ENCODE measurements at regions not wholly inside any gene's neighbourhood (a gene's known extent, or its start where the extent isn't known, plus 50 kb on each side); places are given as distances from the start of the nearest gene placed in this dataset.

GRCh38 chr16:65181071-65181561, 59.3 kb upstream of the CDH11 start (continued):
- TF ChIP-seq ZNF274 (IDR thresholded peaks at IDR 0.05; ENCODE audit: low read depth, low read length) (no peak), SP1 (IDR thresholded peaks at IDR 0.05; ENCODE audit: low read depth) (no peak), ATF3 (IDR thresholded peaks at IDR 0.05) (no peak)

- no peaks in the 10 kb centered on the region for H3K9me2 ChIP-seq (ENCODE audit: insufficient read depth)
- no peaks in the 10 kb centered on the region for H3K36me3 ChIP-seq (ENCODE audit: control insufficient read depth in 1 of 2, insufficient read depth in 2 of 2, low read length in 2 of 2)
- no peak overlapping the region for H3K4me2 ChIP-seq (ENCODE audit: low read length)
- ATAC-seq = no peak
- H4K20me1 ChIP-seq (ENCODE audit: insufficient read depth) = no peaks in the 10 kb centered on the region
- H3K27ac ChIP-seq (ENCODE audit: low read depth, low read length) = no peak overlapping the region
- no peak overlapping the region for H3K9ac ChIP-seq (ENCODE audit: low read length)
- no peak overlapping the region for H3K4me3 ChIP-seq (replicated peaks in 1 of 2; ENCODE audit: low read depth in 1 of 2, low read length in 2 of 2)
- no peak overlapping the region for H2AFZ ChIP-seq (ENCODE audit: low read depth, low read length, poor library complexity, severe bottlenecking)
- ChIA-PET CTCF (no interaction called here), POLR2A (no interaction called here), RAD21 (ENCODE audit: low non-redundant PET in 1 of 2, low total read pairs in 2 of 2, uncharacterized antibody in 2 of 2, unreplicated experiment in 2 of 2) (no interaction called here)
- H3K27me3 ChIP-seq (ENCODE audit: insufficient read depth, low read length) = no peaks in the 10 kb centered on the region
- peaks cover 14% of the 10 kb centered on the region in 2 experiments; a peak in 2 of 4 replicates for H3K9me3 ChIP-seq (ENCODE audit: control insufficient read depth in 1 of 2, insufficient read depth in 1 of 2, low read depth in 1 of 2, low read length in 2 of 2)
- H3K4me1 ChIP-seq (ENCODE audit: control insufficient read depth in 1 of 2, insufficient read depth in 2 of 2, low read length in 2 of 2) = no peaks in the 10 kb centered on the region
- no peak for TF ChIP-seq REST (IDR thresholded peaks at IDR 0.05; ENCODE audit: low read depth)
- no peak for TF ChIP-seq FOSL1 (IDR thresholded peaks at IDR 0.05; ENCODE audit: low read depth)
- no peak for TF ChIP-seq SP1 (IDR thresholded peaks at IDR 0.05; ENCODE audit: low read depth)
- TF ChIP-seq CBX3 (IDR thresholded peaks at IDR 0.05; ENCODE audit: low read depth) = no peak
- TF ChIP-seq EZH2 (IDR thresholded peaks at IDR 0.05) = no peak
- no peak for TF ChIP-seq EZH2phosphoT487 (IDR thresholded peaks at IDR 0.05; ENCODE audit: borderline replicate concordance)
- TF ChIP-seq RAD21 (IDR thresholded peaks at IDR 0.05; ENCODE audit: low read depth) = no peak
- no peak for TF ChIP-seq JUND (IDR thresholded peaks at IDR 0.05)
- TF ChIP-seq SRF (IDR thresholded peaks at IDR 0.05; ENCODE audit: low read depth) = no peak
- TF ChIP-seq YY1 (IDR thresholded peaks at IDR 0.05; ENCODE audit: extremely low read depth, insufficient replicate concordance, low read depth, low read length) = no peak
- TF ChIP-seq ZFX (IDR thresholded peaks at IDR 0.05) = no peak
- no peak for TF ChIP-seq MAX (IDR thresholded peaks at IDR 0.05)
- TF ChIP-seq ATF3 (IDR thresholded peaks at IDR 0.05) = no peak
- no peak for TF ChIP-seq ZBTB33 (IDR thresholded peaks at IDR 0.05; ENCODE audit: extremely low read depth, insufficient replicate concordance, low read length)
- TF ChIP-seq CTCF (IDR thresholded peaks at IDR 0.05 in 2 of 3, conservative IDR thresholded peaks at IDR 0.05 in 1 of 3; ENCODE audit: borderline replicate concordance in 1 of 3, insufficient read depth in 1 of 3, low read depth in 2 of 3, low read length in 2 of 3) = no peak
- H3K79me2 ChIP-seq (ENCODE audit: insufficient read depth, low read length) = no peaks in the 10 kb centered on the region
- DNase-seq (ENCODE audit: low read depth, low spot score) = no peak
- intact Hi-C loops (cut with micrococcal nuclease) = no loop called here
- no TSS peak for BruUV-seq (replicated peaks)
Measured at GRCh38 chr16:65178151-65178550, 56.3 kb upstream of the CDH11 start.
